Uterus (tissue), 2 donors: ENCODE measurements at regions not wholly inside any gene's neighbourhood (a gene's known extent, or its start where the extent isn't known, plus 50 kb on each side); places are given as distances from the start of the nearest gene placed in this dataset.

Experiments
- POLR2A ChIP-seq, 2 donors: fragments of 450-650 bp; IDR thresholded peaks; one replicate each; pipeline ENCODE4 v1.6.1; 2016; ENCODE audit warnings: antibody characterized with exemption in 2 of 2, mild to moderate bottlenecking in 1 of 2, moderate library complexity in 1 of 2
- TF ChIP-seq, protein P1 (sequence below), 4 experiments: fragments of 200-600 bp in 2 of 4; fragments of 450-650 bp in 2 of 4; sonication (generic) in 2 of 4; IDR thresholded peaks; one replicate each; pipeline ENCODE4 v1.5.1; 2016 to 2019; ENCODE audit warnings: antibody characterized with exemption in 4 of 4, mild to moderate bottlenecking in 2 of 4, moderate library complexity in 1 of 4

DNA sequence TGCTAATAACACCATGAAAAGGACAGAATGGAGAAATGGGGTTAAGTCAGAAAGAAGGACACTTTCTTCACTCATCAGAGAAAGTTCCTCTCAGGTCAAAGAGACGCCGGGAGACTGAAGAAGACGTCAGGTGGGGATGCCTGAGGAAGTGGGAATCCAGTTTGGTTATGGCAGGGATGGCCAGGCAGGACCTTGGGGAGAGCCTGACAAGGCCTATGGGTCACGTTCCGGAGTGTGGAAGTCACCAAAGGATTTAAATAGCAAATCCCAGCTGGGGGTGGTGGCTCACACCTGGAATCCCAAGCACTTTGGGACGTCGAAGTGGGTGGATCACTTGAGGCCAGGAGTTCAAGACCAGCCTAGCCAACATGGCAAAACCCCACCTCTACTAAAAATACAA is 432.7 kb upstream of the SMIM21 start:
- TF ChIP-seq, protein P1, sequence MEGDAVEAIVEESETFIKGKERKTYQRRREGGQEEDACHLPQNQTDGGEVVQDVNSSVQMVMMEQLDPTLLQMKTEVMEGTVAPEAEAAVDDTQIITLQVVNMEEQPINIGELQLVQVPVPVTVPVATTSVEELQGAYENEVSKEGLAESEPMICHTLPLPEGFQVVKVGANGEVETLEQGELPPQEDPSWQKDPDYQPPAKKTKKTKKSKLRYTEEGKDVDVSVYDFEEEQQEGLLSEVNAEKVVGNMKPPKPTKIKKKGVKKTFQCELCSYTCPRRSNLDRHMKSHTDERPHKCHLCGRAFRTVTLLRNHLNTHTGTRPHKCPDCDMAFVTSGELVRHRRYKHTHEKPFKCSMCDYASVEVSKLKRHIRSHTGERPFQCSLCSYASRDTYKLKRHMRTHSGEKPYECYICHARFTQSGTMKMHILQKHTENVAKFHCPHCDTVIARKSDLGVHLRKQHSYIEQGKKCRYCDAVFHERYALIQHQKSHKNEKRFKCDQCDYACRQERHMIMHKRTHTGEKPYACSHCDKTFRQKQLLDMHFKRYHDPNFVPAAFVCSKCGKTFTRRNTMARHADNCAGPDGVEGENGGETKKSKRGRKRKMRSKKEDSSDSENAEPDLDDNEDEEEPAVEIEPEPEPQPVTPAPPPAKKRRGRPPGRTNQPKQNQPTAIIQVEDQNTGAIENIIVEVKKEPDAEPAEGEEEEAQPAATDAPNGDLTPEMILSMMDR (IDR thresholded peaks at IDR 0.05): no peak
- no peak for TF ChIP-seq POLR2A (IDR thresholded peaks at IDR 0.05)
